ENCODE measurements at regions not wholly inside any gene's neighbourhood (a gene's known extent, or its start where the extent isn't known, plus 50 kb on each side); places are given as distances from the start of the nearest gene placed in this dataset.

GRCh38 chr10:6647811-6648526 is 67.9 kb upstream of the PRKCQ start:
- POLR2A ChIA-PET = interaction anchor here (0.6 kb wide), 2 partner anchors 18 to 64 kb away, joined by 3 to 6 read pairs; no protein-coding TSS in a partner anchor
- no peak overlapping the region for H3K4me3 Mint-ChIP-seq
- CTCF ChIA-PET = interaction anchor here (0.6 to 2.8 kb wide), 29 partner anchors 9 to 1134 kb away, joined by 3 to 14 read pairs (median 4); no protein-coding TSS in a partner anchor
- no peaks in the 10 kb centered on the region for H3K36me3 Mint-ChIP-seq (ENCODE audit: low read depth)
- peaks cover 47% of the 10 kb centered on the region for H3K4me1 Mint-ChIP-seq
- peak overlapping the region; percentile 42 for H3K27ac Mint-ChIP-seq
- ATAC-seq (peak; percentile 82), DNase-seq (peak; percentile 83)
- H3K27me3 Mint-ChIP-seq = no peaks in the 10 kb centered on the region
- H3K9me3 Mint-ChIP-seq (ENCODE audit: low read depth) = no peaks in the 10 kb centered on the region
- intact Hi-C loops (cut with DNase I, micrococcal nuclease) = loop anchor here (1.0 to 2.0 kb wide), 2 partner anchors 68 to 203 kb away; partner anchors contain the start of gene PRKCQ (in 2 of the 2)

DNA sequence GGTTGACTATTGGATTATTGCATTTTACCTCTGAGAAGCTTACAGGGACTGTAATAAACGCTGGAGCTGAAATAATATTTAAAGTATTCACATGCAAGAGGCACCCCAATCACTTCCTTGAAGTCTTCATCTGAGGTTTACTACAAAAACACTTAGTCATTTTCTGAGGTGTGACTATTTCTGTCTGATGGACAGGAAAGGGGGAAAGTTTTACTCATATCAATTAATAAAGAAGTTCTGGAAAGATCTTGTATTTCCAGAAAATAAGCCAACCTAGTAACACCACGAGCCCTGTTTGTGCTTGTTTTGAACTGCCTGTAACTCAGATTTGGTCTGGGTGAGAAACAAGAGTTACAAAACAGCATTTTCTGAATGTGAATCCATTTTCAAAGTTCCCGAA is 63.9 kb upstream of the PRKCQ start:
- H3K27me3 Mint-ChIP-seq = no peaks in the 10 kb centered on the region
- peaks cover 52% of the 10 kb centered on the region for H3K4me1 Mint-ChIP-seq
- peak overlapping the region; percentile 84 for H3K27ac Mint-ChIP-seq
- no peaks in the 10 kb centered on the region for H3K9me3 Mint-ChIP-seq (ENCODE audit: low read depth)
- ChIA-PET POLR2A (interaction anchor here (0.6 to 1.4 kb wide), 3 partner anchors 31 to 62 kb away, joined by 3 read pairs; no protein-coding TSS in a partner anchor), CTCF (interaction anchor here (0.7 to 2.5 kb wide), 17 partner anchors 9 to 543 kb away, joined by 3 to 10 read pairs (median 4); partner anchors contain the start of gene PRKCQ)
- H3K4me3 Mint-ChIP-seq = no peak overlapping the region
- peak; percentile 28 for DNase-seq
- no peaks in the 10 kb centered on the region for H3K36me3 Mint-ChIP-seq (ENCODE audit: low read depth)
- ATAC-seq = peak; percentile 64
- intact Hi-C loops (cut with DNase I, micrococcal nuclease) = loop anchor here (1.0 to 2.0 kb wide), 3 partner anchors 27 to 64 kb away; partner anchors contain the start of gene PRKCQ (in 1 of the 2)

GRCh38 chr10:6642876-6643275 is 62.8 kb upstream of the PRKCQ start:
- Mint-ChIP-seq H3K36me3 (ENCODE audit: low read depth) (no peaks in the 10 kb centered on the region), H3K9me3 (ENCODE audit: low read depth) (no peaks in the 10 kb centered on the region), H3K4me3 (no peak overlapping the region), H3K27me3 (no peaks in the 10 kb centered on the region), H3K27ac (peak overlapping the region; percentile 58), H3K4me1 (peaks cover 44% of the 10 kb centered on the region)
- ChIA-PET CTCF (interaction anchor here (0.6 to 2.5 kb wide), 9 partner anchors 10 to 163 kb away, joined by 3 to 10 read pairs (median 4); partner anchors contain the start of gene PRKCQ), POLR2A (interaction anchor here (0.6 kb wide), 1 partner anchor 294 kb away, joined by 5 read pairs; no protein-coding TSS in a partner anchor)
- intact Hi-C loops (cut with DNase I, micrococcal nuclease) = no loop called here
- DNase-seq = no peak
- ATAC-seq = no peak

GRCh38 chr10:6640433-6641040 is 60.5 kb upstream of the PRKCQ start:
- Mint-ChIP-seq H3K27ac (no peak overlapping the region), H3K4me1 (peaks cover 49% of the 10 kb centered on the region), H3K4me3 (no peak overlapping the region), H3K36me3 (ENCODE audit: low read depth) (no peaks in the 10 kb centered on the region), H3K27me3 (no peaks in the 10 kb centered on the region), H3K9me3 (ENCODE audit: low read depth) (no peaks in the 10 kb centered on the region)
- intact Hi-C loops (cut with DNase I, micrococcal nuclease) = no loop called here
- no peak for DNase-seq
- ATAC-seq = no peak
- ChIA-PET POLR2A (no interaction called here), CTCF (no interaction called here)

DNA sequence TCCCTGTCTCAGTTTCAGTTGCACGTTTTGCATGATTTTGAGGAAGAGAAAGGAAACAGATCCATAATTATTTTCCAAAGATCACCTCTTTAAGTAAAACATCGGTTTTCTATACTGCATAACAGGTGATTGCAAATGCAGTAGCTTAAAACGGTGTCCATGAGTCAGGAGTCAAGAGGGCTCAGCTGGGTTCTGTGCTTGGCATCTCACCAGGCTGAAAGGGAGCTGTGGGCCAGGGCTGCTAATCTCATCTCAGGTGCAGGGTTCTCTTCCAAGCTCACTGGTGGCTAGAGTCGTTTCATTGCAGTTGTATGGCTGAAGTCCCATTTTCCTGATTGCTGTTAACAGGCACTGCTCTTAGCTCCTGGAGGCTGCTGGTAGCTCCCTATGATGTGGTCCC is 57.0 kb upstream of the PRKCQ start:
- ChIA-PET POLR2A (interaction anchor here (0.6 kb wide), 1 partner anchor 513 kb away, joined by 4 read pairs; no protein-coding TSS in a partner anchor), CTCF (interaction anchor here (1.5 to 1.9 kb wide), 2 partner anchors 11 to 55 kb away, joined by 3 to 11 read pairs; no protein-coding TSS in a partner anchor)
- Mint-ChIP-seq H3K4me3 (no peak overlapping the region), H3K36me3 (ENCODE audit: low read depth) (no peaks in the 10 kb centered on the region), H3K27ac (no peak overlapping the region), H3K4me1 (peaks cover 29% of the 10 kb centered on the region), H3K27me3 (no peaks in the 10 kb centered on the region), H3K9me3 (ENCODE audit: low read depth) (no peaks in the 10 kb centered on the region)
- DNase-seq (no peak), ATAC-seq (no peak)
- intact Hi-C loops (cut with DNase I, micrococcal nuclease) = no loop called here

GRCh38 chr10:6635784-6636183 is 55.7 kb upstream of the PRKCQ start:
- ChIA-PET POLR2A (no interaction called here), CTCF (no interaction called here)
- no peak for DNase-seq
- peak; percentile 71 for ATAC-seq
- no peak overlapping the region for H3K4me3 Mint-ChIP-seq
- H3K27ac Mint-ChIP-seq = peak overlapping the region; percentile 47
- peaks cover 29% of the 10 kb centered on the region for H3K4me1 Mint-ChIP-seq
- intact Hi-C loops (cut with DNase I, micrococcal nuclease) = no loop called here
- H3K36me3 Mint-ChIP-seq (ENCODE audit: low read depth) = no peaks in the 10 kb centered on the region
- no peaks in the 10 kb centered on the region for H3K27me3 Mint-ChIP-seq
- H3K9me3 Mint-ChIP-seq (ENCODE audit: low read depth) = no peaks in the 10 kb centered on the region
